Head of caudate nucleus (tissue), 42 donors: ENCODE measurements at regions not wholly inside any gene's neighbourhood (a gene's known extent, or its start where the extent isn't known, plus 50 kb on each side); places are given as distances from the start of the nearest gene placed in this dataset.
A peak's percentile ranks its signal among the peaks of the same experiment; 100 is the strongest.
"Not testable (repeated sequence)": the region's sequence is repeated elsewhere in the genome, so short reads cannot be mapped to it uniquely, and the experiment has no call there.

Experiments used
- DNase-seq, 42 donors: peaks; one replicate each; pipeline versions ENCODE4 v3.0.0 to v3.0.0-alpha.2; 2020 to 2021; ENCODE audit warnings: mixed read lengths in 7 of 42
- intact Hi-C: fragments of 100-400 bp; cut with DNase I; formaldehyde crosslinking; loops from one replicate; pipeline ENCODE4 v1.15.0; 2022

DNA sequence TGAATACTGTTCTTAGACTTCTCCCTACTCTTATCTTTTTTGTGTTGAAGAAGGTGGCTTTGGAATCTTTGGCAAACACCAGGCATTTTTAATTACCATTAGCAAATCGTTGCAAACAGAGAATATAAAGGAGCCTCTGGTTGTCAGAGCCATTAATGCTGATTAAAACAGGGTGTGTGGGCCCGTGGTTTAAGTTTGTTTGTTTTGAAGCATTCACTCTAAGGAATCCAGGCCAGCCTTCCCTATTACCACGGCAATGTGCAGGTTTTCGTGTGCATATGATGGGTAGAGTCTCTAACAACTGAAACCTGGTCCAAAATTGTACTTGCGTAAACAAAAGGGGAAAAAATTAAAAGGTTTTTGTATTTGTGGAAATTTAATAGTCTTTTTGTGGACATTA is 141.2 kb upstream of the GMNC start:
- no peak for DNase-seq
- intact Hi-C loops: no loop called here

DNA sequence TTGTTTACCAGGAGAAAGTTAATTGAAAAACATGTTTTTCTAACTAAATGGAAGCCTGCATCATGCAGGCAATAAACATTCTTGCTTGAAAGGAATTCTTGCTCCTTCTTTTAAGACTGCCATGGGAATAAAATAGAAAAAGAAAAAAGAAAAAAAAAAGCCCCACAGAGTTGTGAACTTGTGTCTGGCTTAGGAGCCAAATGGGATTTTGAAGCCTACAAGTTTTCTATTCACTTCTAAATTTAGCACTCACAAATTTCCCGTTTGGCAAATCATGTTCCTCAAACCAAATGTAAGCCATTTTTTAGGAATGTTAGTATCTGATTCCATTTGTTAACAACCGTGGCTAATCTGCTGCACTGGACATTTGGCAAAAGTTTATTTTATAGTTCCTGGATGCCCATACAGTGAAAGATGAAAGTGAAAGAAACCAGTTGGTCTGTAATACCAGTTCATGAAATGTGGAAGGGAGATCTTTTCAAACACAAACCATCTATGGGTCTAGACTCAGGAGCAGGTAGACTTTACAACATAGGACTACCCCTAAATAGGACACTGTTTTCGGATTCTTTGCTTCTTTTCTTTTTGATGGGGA is 133.8 kb upstream of the GMNC start:
- intact Hi-C loops: no loop called here
- no peak for DNase-seq

DNA sequence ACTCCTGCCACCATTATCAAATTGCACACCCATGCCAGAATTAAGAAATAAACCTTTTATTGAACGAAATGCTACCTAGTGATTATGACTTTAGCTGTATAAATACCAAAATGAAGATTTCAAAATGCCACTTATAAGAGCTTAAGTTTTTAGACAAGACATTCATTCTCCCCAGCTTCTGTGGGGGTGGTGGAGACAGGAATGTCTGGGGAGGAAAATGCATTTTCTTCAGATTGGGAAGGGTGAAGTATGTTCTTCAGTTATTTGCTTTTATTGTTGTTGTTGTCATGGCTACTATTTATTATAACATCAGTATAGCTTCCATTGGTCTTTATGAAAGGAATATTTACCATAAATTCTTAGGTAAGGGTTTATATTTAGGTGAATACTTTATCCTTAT is 132.7 kb upstream of the GMNC start:
- peak in 4 of 42 donors; percentile 3 to 17 (median 7) for DNase-seq
- intact Hi-C loops: no loop called here

DNA sequence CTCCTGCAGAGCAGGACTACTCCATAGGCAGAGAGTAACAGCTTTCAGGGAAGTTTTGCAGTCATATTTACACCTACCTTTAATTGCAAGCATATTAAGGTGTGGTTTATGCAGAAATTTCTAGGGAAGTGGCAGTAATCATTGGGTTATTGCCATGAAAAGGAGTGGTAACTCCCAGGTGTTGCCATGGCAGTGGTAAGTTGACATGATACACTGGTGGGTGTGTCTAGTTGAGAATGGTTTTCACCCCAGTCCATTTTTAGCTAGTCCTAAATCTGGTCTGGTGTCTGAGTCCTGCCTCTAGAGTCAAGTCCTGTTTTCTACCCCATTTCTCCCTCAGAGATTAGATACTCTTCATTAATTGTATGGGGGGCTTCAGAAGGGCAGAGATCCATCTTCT is 128.4 kb upstream of the GMNC start:
- intact Hi-C loops: no loop called here
- DNase-seq: no peak

DNA sequence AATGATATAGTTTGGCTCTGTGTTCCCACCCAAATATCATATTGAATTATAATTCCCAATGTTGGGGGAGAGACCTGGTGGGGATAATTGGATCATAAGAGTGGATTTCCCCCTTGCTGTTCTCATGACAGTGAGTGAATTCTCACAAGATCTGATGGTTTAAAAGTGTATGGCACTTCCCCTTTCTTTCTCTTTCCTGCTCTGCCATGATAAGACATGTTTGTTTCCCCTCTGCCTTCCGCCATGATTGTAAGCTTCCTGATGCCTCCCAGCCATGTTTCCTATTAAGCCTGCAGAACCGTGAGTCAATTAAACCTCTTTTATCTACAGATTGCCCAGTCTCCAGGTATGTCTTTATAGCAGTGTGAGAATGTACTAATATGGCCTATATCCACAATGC is 126.7 kb upstream of the GMNC start:
- DNase-seq: no peak
- intact Hi-C loops: no loop called here

DNA sequence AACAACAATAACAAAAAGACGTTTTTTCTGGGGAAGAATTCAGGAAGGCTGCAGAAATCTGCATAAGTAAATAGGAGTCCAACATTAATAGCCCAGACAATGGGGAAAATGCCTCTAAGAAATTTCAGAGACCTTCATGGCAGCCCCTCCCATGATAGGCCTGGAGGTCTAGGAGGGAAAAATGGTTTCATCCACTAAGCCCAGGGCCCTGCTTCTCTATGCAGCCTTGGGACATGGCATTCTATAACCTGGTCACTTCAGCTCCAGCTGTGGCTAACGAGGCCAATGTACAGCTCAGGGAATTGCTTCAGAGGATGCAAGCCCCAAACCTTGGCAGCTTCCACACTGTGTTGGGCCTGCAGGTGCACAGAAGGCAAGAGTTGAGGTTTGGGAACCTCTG is 125.6 kb upstream of the GMNC start:
- intact Hi-C loops: no loop called here
- DNase-seq: no peak

DNA sequence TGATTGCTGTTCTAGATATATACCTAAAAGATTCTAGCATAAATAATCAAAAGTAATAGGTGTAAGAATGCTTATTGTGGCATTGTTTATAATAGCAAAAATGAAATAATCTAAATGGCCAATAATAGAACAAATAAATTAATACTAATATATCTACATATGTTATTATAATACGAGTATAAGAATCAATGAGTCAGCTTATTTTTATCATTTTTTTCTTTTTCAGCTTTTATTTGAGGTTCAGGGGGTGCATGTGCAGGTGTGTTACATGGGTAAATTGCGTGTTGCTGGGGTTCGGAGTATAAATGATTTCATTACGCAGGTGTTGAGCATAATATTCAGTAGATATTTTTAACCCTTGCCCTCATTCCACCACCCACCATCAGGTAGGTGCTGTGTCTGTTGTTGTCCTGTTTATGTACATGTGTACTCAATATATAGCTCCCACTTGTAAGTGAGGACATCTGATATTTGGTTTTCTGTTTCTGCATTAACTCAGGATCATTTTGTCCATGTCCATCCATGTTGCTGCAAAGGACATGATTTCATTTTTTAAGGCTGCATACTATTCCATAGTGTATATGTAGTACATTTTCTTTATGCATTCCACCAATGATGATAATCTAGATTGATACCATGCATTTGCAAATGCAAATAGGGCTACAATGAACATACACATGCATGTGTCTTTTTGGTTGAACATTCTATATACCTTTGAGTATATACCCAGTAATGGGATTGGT is 122.2 kb upstream of the GMNC start:
- intact Hi-C loops: no loop called here
- no peak for DNase-seq

DNA sequence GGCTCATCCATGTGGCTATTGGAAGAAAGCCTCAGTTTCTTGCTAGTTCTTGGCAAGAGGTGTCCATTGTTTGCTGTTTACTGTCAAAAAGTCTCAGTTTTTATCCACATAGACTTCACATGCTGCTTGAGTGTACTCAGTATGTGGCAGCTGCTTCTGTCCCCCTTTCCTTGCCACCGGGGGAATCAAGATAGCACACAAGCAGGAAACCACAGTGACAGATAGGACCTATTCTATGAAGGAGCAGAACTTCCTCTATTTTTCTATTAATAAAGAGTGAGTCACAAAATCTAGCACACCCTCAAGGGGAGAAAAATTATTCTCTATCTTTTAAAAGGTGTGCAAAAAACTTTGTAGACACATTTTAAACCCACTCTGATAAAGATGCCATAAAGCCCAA is 121.4 kb upstream of the GMNC start:
- intact Hi-C loops: no loop called here
- DNase-seq: no peak

DNA sequence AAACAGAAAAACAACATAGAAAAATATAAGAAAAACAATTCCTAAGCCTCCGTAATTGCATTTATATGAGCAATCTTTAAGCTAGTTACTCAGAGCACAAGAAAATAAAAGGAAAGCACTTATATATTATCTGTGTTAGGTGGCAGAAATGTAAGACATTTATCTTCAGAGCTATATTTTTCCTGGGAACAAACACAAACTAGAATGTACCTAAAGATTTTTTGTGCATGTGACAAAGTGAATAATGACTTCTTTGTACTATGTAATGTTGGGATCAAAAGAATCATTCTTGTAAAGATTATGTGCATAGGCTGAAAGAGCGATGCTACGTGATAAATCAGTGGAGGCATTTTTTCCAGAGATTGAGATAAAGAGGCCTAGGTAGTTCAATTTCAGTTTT is 111.3 kb upstream of the GMNC start:
- intact Hi-C loops: no loop called here

DNA sequence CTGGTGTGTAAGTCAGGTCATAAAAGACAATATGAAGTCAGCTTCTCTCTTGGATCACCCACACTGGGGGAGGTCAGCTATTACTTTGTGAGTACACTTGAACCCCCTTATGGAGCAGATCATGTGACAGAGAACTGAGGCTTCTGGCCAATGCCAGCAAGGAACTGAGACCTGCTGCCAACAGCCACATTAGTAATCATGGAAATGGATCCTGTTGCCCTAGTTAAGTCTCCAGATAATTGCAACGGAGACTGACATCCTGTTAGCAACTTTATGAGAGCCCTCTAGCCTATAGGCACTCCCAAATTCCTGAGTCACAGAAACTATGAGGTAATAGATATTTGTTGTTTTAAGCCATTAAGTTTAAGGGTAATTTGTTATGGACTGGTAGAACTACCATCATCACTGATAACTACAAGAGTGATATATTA is 110.4 kb upstream of the GMNC start:
- DNase-seq: no peak
- intact Hi-C loops: no loop called here

More for the DNA sequence above, 111.3 kb upstream of the GMNC start:
- DNase-seq: no peak

DNA sequence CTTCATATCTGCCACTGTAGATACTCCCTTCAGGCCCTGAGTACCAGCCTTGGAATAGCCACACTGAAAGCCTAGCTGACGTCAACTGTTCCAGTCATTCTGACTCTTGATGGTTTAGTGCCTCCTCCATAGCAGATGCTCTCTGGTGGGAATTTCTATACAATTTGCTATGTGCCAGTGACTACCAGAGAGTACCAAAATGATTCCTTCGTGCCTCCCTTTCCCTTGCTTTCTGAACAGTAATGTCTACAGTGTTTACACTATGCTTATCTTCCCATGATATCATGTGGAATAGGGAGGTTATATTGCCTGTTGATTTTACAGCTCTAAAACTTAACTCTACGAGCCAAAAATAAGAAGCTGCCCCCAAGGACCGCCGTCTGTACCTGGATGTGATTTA is 109.7 kb upstream of the GMNC start:
- DNase-seq: no peak
- intact Hi-C loops: no loop called here

DNA sequence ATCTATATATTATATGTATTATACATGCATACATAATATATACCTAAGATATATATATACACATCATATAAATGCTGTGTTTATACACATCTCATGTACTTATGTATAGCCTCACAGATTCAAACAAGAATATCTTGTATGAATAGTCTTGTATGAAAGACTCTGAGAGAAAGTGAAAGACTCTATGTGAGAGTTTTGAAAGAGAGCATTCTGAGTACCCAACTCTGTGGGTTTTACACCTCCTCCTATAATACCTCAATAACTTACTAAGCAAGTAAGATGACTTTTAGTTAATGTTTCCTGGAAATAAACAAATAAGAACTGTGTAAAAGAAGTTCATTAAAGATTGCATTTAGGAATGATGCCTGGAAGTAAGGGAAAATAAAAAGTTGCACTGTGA is 108.1 kb upstream of the GMNC start:
- intact Hi-C loops: no loop called here
- DNase-seq: no peak

DNA sequence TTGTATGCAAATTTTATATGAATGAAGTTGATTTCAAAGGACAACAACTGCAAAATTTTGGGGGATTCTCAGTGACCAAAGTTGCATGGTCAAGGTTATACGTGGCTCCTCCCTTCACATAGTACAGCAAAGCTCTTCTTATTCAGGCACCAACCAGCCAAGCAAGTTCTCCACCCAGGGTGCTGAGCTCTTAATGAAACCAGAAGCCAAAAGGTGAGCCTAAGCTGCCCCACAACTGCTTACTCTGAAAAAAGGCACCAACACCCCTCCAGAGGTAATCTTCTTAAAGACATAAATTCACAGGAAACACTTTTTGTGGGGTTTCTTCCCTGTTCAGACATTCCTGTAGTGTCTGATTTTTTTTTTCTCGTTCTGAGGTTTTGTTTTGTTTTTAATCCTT is 106.1 kb upstream of the GMNC start:
- intact Hi-C loops: no loop called here
- DNase-seq: no peak

DNA sequence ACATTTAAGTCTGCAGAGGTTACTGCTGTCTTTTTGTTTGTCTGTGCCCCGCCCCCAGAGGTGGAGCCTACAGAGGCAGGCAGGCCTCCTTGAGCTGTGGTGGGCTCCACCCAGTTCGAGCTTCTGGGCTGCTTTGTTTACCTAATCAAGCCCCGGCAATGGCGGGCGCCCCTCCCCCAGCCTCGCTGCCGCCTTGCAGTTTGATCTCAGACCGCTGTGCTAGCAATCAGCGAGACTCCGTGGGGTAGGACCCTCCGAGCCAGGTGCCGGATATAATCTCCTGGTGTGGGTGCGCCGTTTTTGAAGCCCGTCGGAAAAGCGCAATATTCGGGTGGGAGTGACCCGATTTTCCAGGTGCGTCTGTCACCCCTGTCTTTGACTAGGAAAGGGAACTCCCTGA is 102.4 kb upstream of the GMNC start:
- DNase-seq, intact Hi-C loops: not testable (repeated sequence)

DNA sequence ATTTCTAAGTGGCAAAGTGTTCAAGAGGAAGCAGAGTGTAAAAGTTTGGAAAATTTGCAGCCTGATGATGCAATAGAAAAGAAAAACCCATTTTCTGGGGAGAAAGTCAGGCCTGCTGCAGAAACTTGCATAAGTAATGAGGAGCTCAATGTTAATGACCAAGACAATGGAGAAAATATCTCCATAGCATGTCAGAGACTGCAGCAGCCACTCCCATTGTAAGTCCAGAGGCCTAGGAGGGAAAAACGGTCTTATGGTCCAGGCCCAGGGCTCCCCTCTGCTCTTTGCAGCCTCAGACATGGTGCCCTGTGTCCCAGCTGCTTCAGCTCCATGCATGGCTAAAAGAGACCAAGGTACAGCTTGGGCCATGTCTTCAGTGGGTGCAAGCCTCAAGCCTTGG is 96.6 kb upstream of the GMNC start:
- intact Hi-C loops: no loop called here
- DNase-seq: no peak

DNA sequence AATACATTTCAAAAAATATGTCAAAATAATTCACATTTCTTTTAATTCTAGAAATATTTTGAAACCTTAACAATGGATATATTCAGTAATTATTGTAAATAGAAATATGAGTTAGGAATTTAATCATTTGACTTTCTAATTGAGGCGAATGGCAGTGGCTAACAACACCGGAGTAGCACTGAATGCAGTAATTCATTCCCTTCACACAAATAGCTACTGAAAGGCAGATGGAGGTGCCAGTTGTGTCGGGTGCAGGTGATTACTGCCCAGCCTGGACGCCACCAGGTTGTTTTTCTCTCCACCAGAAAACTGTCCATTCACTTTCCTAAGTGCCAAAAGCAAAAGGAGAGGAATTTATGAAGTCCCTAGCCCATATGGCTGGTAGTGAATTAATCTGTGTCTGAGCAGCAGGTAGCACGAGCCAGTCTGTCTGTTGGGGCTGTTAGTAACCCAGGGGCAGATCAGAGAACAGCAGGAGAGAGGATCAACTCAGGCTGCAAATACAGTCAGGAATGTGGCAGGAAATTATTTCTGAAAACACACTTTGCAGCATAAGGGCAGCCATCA is 79.3 kb upstream of the GMNC start:
- no peak for DNase-seq

DNA sequence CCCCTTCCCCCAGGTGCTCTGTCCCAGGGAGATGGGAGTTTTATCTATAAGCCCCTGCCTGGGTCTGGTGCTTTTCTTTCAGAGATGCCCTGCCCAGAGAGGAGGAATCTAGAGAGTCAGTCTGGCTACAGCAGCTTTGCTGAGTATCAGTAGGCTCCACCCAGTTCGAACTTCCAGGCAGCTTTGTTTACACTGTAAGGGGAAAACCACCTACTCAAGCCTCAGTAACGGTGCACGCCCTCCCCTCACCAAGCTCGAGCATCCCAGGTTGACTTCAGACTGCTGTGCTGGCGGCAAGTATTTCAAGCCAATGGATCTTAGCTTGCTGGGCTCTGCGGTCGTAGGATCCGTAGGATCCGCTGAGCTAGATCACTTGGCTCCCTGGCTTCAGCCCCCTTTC is 72.1 kb upstream of the GMNC start:
- DNase-seq, intact Hi-C loops: not testable (repeated sequence)

More for the DNA sequence above, 79.3 kb upstream of the GMNC start:
- intact Hi-C loops: no loop called here

DNA sequence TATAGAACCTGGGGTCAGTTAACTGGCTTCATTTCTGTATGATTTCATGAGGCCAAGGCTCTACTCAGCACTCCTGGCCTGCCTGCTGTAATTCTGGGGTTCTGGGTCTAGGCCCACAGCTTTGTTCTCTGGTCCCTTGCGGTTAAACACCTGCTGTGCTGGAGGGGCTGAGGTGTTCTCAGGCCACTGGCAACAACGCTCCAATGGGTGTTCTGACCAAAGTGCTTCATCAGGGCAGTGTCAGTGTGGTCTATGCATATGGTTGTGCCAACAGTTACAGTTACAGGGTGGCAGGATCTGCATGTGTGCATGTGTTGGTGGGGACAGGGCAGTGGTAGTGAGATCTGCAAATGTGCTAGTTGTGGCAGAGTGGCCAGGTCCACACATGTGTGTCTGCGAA is 64.1 kb upstream of the GMNC start:
- intact Hi-C loops: no loop called here
- DNase-seq: no peak

DNA sequence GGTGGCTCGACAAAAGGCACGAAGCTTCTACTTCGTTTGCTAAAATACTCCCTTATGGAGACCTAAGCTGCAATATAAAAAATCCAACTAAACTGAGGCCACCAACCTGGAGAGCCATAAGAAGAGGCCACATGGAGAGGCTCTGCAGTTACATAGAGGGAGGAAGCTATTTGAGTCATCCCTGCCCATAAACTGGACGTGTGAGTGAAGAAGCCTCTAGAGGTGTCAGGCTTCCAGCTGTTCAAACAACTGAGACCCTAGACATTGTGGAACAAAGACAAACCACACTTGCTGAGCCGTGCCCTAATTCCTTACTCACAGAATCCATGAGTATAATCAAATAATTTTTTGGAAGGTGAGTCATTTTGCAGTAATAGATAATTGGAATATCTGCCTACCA is 50.2 kb upstream of the GMNC start:
- DNase-seq: no peak
- intact Hi-C loops: no loop called here
